Activated CD8-positive, alpha-beta memory T cell treated with anti-CD3 and anti-CD28 coated beads, Interleukin-2, amount 50 U/mL, for 24 hours (primary cell): ENCODE measurements at regions not wholly inside any gene's neighbourhood (a gene's known extent, or its start where the extent isn't known, plus 50 kb on each side); places are given as distances from the start of the nearest gene placed in this dataset.

ENCODE experiments used
- DNase-seq: peaks from one replicate; pipeline ENCODE4 v3.0.0-alpha.2; 2020; ENCODE audit errors: extremely low read depth

DNA sequence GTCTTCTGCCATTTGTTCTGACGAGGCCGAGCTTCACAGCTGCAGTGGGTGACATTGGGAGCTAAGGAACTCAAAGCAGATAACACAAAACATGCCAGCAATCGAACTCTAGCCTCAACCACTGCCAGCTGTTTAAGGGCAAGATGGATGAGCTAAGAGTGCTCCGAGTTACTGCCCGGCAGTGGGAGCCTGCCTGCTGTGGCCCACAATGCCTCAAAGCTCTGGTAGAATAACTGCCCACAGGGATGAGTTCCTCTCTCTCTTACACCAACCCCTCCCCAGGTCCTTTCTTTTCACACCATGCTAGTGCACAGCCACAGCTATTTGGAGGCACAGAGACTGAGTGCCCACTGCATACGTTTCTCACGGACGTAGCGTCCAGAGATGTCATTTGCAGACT, 330.5 kb downstream of the FGF9 start:
- DNase-seq: no peak

DNA sequence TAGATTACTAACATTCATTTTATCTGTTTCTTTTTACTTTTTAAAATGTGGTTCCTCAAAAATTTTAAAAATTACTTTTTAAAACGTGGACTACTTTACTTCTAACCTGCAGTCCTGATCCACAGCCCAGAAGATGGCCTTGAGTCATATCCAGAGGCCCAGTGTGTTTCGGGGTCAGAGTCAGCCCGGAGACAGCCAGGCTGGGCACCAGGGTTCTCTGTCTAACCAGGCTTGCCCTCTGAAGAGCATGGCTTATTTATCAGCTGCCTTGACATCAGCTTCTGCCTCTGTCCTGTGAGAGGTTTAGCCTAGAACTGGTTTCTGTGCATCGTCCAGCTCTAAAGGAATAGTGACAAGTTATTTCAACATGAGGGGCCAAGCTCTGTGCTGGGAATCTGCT, 332.0 kb downstream of the FGF9 start:
- DNase-seq: no peak

- DNase-seq: no peak
Measured at GRCh38 chr13:22009500-22009899, 338.6 kb downstream of the FGF9 start.

DNA sequence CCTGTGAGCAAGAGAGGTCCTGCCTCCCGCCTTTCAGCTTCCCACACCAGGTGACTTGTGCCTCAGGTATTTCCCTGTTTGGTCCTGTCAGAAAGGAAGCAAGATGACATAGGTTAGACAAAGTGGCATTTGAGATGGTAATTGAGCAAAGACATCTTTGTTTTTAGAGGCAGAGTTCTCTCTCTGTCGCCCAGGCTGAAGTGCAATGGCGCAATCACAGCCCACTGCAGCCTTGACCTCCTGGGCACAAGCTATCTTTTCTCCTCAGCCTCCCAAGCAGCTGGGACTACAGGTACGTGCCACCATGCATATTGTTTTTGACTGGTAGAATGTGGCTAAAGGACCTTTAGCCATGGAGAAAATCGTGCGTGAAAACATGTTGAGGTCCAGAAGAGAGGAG, 339.1 kb downstream of the FGF9 start:
- no peak for DNase-seq

DNA sequence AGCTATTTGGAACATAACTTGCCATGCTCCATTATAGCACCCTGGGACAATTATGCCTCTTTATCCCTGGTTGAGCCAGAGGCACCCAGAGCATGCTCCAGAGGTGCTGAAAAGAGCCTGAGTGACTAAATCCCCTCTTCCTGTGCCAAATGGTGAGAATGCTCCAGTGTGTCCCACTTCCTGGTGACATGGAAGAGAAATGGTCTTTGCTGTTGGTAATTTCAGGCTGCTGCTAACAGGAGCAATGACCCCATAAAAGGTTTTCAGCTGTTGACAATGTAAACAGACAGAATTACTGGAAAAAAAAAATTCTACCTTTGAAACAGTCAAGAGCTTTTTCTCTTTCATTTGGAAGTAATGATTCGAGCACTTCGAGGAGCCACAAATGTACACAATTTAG, 341.8 kb downstream of the FGF9 start:
- DNase-seq: no peak

GRCh38 chr13:22014469-22014868, 343.6 kb downstream of the FGF9 start:
- DNase-seq: no peak

DNA sequence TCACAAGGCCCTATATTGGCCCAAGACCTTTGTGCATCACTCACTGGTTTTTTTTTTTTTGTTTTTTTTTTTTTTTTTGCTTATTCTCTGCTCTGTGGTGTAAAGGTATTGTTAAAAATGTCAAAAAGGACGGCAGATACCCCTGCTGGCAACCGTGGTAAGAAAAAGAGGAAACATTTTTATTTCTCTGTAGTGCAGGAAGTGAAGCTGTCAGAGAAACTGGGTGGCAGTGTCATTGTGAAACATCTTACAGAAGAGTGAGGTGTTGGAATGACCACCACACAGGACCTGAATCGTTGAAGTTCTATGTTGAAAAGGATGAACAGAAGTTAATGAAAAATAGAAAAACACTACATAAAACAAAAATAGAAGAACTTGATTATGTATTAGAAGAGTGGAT, 346.4 kb downstream of the FGF9 start:
- no peak for DNase-seq

DNA sequence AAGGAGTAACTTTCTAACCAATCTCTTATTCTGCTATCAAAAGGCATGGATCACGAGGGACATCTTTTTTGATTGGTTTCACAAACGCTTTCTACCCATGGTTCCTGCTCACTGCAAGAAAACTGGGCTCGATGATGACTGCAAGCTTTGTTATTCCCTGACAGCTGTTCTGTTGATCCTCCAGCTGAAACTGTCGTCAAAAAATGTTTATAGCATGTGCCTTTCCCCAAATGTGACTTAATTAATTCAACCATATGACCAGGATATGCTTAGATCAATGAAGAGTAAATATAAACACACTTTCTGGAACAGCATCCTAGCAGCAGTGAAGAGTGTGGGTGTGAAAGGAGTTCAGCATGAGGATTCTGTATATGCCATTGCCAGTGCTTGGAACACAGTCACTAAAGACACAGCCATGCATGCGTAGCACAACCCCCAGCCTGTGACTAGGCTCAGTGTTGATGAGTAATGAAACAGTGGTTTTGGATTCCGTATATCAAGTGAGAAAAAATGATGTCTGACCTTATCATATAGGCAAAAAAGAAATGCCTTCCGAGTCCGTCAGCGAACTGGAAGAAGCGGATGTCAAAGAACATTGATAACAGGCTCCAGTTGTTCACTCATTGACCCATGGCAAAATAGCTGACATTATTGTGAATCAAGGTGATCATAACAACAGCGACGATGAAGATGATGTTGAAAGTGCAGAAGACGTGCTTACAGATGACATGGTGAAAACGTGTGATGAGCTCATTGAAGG, 347.4 kb downstream of the FGF9 start:
- DNase-seq: no peak

- DNase-seq: no peak
Measured at GRCh38 chr13:22018836-22019210, 347.9 kb downstream of the FGF9 start.

DNA sequence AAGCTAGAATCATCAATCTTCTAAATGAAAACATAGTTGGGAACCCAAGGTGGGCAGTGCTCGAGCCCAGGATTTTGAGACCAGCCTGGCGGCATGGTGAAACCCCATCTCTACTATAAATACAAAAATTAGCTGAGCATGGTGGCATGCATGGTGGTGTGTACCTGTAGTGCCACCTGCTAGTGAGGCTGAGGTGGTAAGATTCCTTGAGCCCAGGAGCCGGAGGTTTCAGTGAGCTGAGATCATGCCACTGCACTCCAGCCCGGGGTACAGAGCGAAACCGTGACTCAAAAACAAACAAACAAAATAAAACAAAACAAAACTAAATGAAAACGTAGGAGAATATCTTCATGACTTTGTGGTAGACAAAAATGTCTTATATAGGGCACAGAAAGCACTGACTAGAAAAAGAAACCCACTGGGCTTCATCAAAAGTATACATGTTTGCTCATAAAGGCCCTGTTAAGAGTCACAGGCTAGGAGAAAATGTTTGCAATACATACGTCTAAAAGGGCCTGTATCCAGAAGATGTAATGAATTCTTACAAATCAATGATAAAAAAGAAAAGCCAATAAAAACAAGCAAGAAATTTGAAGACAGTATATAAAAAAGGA, 353.6 kb downstream of the FGF9 start:
- DNase-seq: no peak

- DNase-seq: no peak
Measured at GRCh38 chr13:22027566-22027965, 356.7 kb downstream of the FGF9 start.

GRCh38 chr13:22028831-22029230, 358.0 kb downstream of the FGF9 start:
- no peak for DNase-seq

DNA sequence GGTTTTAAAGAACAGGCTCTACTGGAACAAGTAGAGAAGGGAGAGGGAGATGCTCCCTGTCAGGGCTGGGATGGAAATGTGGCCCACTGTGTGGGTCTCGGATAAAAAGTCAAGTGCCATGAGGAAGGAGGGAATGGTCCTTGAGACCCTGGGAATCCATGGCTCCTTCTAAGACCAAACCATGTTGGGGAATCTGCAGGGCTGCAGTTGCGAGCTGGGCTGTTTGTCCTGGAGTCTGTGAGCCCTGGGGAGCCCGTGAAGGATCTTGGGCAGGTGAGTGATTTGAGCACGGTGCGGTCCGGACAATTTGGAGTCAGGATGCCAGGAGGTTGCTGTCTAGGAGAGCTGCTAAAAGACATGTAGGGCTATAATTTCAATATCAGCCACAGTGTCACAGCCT, 359.4 kb downstream of the FGF9 start:
- no peak for DNase-seq

DNA sequence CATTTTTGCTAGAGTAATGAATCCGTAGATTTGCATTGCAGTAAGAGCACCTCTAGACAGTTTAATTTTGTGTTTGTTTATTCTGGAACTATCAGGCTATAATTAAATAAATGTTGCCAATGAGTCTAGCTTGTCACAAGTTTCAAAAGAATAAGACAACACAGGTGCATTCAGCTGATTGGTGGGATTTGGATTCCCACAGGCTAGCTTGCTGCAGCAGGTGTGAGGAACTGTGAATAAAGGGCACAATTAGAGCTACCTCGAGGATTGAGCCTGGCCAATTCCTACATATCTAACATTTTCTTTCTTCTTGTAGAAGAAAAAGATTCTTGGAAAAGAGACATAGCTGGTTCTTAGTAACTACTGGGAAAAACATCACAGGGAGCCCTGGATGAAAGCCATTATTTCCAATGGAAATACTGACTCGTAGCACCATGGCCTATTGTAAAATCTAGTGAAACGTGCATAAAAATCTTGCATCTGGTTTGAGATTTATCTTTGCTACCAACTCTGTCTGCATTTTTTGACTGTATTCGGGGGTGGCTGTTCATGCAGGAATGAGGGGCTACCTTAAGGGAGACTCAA, 360.9 kb downstream of the FGF9 start:
- DNase-seq: no peak

DNA sequence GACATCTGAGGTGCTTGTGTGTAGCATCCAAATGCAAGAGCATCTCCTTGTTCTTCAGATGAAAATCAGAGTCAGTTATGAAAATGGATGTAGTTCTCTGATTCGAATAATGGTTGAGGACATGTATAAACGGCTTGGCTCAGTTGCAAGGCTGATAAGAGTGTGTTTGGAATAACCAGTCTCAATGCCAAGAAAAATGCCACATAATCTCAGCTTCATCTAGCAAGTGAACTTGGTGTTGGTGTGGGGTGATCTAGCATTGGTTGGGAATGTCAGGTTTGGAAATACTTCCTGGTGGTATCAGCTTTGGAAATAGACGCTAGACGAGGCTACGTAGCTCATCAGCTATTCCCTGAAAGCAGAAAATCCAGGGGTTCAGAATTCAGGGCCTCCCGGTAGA, 362.0 kb downstream of the FGF9 start:
- no peak for DNase-seq

- DNase-seq: no peak
Measured at GRCh38 chr13:22039961-22040360, 369.1 kb downstream of the FGF9 start.

GRCh38 chr13:22040810-22041364, 370.0 kb downstream of the FGF9 start:
- no peak for DNase-seq

DNA sequence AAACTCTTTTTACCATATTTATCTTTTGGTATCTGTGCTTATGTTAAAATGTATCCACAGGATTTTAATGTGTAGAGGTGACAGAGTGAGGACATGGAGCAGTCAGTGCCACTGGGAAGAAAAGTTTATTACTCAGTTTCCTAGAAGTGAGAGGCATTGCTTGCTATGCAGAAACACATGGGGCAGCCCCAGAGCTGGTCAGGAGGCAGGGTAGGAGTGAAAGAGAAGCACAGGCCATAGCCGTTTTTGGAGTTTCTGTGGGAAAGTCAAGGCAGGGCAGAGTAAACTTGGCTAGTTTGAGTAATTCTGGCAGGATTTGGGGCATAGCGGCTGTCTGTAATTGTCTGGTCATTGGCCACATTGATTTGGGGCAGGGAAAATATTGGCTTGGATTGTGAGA, 370.9 kb downstream of the FGF9 start:
- no peak for DNase-seq

- DNase-seq: no peak
Measured at GRCh38 chr13:22047082-22047784, 376.4 kb downstream of the FGF9 start.

DNA sequence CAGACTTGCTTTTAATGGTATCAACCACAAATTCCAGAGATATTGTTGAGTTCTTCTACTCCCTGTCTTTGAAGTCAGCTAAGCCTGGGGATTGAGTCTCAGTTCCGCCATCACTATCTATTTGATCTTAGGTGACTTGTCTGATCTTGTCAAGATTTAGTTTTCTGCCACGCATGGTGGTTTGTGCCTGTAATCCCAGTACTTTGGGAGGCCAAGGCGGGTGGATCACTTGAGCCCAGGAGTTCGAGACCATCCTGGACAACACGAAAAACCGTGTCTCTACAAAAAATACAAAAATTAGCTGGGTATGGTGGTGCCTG, 376.9 kb downstream of the FGF9 start:
- DNase-seq: no peak

DNA sequence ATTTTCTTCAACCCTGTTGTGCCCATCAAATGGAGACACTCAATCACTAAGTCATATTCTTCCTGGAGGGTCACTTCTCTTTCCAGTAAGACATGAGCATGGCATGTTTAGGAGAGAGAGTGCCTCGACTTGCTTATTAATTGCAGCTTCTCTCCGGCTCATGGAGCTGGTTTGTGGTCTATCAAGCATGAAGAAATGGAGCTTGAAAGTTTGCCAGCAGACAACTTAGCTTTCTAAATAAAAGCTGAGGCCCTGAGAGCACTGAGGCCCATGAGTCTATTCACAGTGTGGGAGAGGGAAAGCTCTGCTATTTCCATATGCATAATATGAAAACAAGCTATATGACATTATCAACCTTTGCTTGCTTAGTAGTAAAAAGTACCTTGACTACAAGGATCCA, 378.5 kb downstream of the FGF9 start:
- DNase-seq: no peak

- no peak for DNase-seq
Measured at GRCh38 chr13:22050951-22051563, 380.2 kb downstream of the FGF9 start.
